AG04449 (cell line): ENCODE measurements at regions not wholly inside any gene's neighbourhood (a gene's known extent, or its start where the extent isn't known, plus 50 kb on each side); places are given as distances from the start of the nearest gene placed in this dataset.

Experiments
- CTCF ChIA-PET: fragments of 350-600 bp; formaldehyde crosslinking; extraction: SDS; loops from one replicate; lab custom pipeline; 2021; ENCODE audit warnings: antibody characterized with exemption; lab: Yijun Ruan, JAX
- POLR2A ChIA-PET: fragments of 400-600, 350-600 bp; formaldehyde crosslinking; extraction: SDS; loops from one replicate; lab custom pipeline; 2020; ENCODE audit warnings: antibody characterized with exemption, inconsistent platforms; lab: Yijun Ruan, JAX
- DNase-seq: peaks from one replicate; pipeline ENCODE4 v3.0.0-alpha.2; 2010; ENCODE audit warnings: low read depth, low spot score
- H3K4me3 ChIP-seq: 2 replicates; pipeline ENCODE4 v1.5.1; 2011; ENCODE audit warnings: low read depth, mild to moderate bottlenecking, control low read depth, low read length
- TF ChIP-seq, protein P1 (sequence below): IDR thresholded peaks from one replicate; pipeline ENCODE4 v1.5.1; 2011; ENCODE audit warnings: mild to moderate bottlenecking, moderate library complexity, low read length, control low read depth, inconsistent platforms; ENCODE audit not compliant: insufficient read depth; ENCODE audit errors: missing control alignments

DNA sequence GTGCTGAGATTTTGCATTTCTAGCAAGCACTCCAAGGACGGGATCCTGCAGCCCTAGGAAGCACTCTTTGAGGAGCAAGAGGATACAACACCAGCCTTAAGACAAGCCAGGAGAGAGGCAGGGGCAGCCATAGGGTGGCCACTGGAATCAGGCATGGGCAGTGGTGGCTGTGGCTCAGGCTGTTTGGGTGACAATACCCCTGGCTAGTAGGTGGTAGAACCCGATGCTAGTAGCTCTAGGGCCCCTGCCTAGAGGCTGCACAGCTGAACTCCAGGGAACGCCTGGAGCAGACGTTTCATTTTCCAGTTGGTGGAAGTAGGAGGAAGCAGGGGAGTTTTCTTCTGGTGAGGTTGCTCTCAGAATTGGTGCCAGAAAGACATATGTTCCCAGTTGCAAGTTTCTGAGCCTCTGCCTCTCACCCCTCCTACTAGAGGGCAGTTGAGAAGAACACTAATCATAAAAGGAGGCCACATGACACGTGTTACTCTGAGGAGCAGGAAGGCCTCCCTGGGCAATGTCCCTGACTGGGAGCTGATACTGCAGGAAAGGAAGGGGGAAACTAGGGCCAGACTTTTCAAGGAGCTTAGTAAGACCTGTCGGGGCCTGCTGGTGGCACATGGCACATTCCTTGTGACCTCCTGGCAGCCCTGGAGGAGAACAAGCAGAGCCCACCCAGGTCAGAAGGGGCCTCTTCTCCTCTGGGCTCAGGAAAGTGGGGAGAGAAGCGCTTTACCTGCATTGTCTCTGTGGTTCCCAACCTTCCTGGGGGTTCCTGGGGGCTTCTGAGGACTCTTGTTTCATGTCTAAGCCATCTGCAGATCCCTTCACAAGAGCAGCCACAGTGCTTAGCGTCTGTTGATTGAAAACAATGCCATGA is 56.6 kb upstream of the DRD2 start:
- DNase-seq = no peak
- TF ChIP-seq, protein P1, sequence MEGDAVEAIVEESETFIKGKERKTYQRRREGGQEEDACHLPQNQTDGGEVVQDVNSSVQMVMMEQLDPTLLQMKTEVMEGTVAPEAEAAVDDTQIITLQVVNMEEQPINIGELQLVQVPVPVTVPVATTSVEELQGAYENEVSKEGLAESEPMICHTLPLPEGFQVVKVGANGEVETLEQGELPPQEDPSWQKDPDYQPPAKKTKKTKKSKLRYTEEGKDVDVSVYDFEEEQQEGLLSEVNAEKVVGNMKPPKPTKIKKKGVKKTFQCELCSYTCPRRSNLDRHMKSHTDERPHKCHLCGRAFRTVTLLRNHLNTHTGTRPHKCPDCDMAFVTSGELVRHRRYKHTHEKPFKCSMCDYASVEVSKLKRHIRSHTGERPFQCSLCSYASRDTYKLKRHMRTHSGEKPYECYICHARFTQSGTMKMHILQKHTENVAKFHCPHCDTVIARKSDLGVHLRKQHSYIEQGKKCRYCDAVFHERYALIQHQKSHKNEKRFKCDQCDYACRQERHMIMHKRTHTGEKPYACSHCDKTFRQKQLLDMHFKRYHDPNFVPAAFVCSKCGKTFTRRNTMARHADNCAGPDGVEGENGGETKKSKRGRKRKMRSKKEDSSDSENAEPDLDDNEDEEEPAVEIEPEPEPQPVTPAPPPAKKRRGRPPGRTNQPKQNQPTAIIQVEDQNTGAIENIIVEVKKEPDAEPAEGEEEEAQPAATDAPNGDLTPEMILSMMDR = no peak
- H3K4me3 ChIP-seq = no peak overlapping the region
- ChIA-PET POLR2A (no interaction called here), CTCF (interaction anchor here (0.7 to 6.4 kb wide), 24 partner anchors 9 to 234 kb away, joined by 3 to 73 read pairs (median 5); no protein-coding TSS in a partner anchor)

DNA sequence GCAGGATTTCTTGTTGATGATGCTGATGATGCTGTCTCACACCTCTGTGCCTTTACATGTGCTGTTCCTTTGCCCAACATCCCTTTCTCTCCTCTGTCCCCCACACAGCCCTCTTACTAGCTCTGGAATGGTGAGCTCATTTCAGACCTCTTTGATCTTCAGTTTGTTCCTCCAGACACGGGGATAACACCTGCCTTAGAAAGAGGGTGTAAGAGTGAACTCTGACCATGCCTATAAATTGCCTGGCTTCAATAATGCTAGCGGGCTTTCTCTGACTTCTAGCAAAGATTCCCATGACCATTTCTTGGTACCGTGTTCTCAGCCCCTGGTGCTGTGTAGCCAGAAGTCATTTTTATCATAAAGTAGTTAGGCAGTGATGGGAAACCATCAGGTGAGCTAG is 55.9 kb upstream of the DRD2 start:
- H3K4me3 ChIP-seq = no peak overlapping the region
- ChIA-PET CTCF (interaction anchor here (0.9 to 6.4 kb wide), 11 partner anchors 9 to 231 kb away, joined by 3 to 73 read pairs (median 4); no protein-coding TSS in a partner anchor), POLR2A (no interaction called here)
- no peak for DNase-seq
- TF ChIP-seq, protein P1 = no peak

DNA sequence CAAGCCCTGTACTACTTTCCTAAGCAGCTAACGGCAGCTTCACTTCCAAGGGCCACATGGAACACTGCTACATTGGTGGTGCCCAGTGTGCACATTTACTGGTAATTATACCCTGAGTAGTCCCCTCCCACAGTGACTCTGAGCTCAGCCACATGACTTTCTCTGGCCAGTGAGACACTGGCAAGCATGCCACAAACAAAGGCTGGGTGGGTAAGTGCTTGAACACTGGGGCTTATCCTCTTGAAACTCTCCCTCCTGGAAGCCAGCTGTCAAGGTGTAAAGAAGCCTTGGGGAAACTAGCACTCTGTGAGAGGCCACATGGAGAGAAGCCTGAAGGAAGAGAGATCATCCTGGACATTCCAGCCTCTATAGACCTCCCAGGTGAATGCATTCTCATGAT is 54.4 kb upstream of the DRD2 start:
- ChIA-PET CTCF (interaction anchor here (1.2 to 6.4 kb wide), 3 partner anchors 20 to 224 kb away, joined by 4 to 73 read pairs (median 29); no protein-coding TSS in a partner anchor), POLR2A (no interaction called here)
- DNase-seq = no peak
- H3K4me3 ChIP-seq = no peak overlapping the region
- TF ChIP-seq, protein P1 = no peak

- TF ChIP-seq, protein P1 = no peak
- no peak for DNase-seq
- H3K4me3 ChIP-seq = no peak overlapping the region
- CTCF ChIA-PET = interaction anchor here (6.4 kb wide), 1 partner anchor 224 kb away, joined by 73 read pairs; no protein-coding TSS in a partner anchor
- POLR2A ChIA-PET = no interaction called here
Observed at GRCh38 chr11:113528982-113529381, 53.8 kb upstream of the DRD2 start.

DNA sequence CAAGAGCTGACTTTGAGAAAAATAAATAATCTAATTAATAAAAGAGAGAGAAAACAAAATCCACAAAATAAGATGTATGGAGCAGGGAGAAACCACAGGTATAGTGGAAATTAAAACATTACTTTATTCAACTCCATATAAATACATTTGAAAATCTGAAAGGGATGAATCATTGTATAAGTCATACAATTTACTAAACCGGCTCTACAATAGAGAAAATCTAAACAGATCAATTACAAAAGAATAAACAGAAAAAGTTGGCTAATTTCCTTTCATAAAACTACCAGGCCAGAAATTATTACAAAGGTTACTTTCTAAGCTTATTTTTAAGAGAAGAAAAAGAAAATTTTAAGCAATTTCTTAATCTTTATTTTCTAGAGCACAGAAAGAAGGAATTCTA is 51.3 kb upstream of the DRD2 start:
- ChIA-PET CTCF (interaction anchor here (1.3 kb wide), 1 partner anchor 222 kb away, joined by 3 read pairs; no protein-coding TSS in a partner anchor), POLR2A (no interaction called here)
- TF ChIP-seq, protein P1 = no peak
- no peak for DNase-seq
- no peak overlapping the region for H3K4me3 ChIP-seq
